ENCODE measurements at regions not wholly inside any gene's neighbourhood (a gene's known extent, or its start where the extent isn't known, plus 50 kb on each side); places are given as distances from the start of the nearest gene placed in this dataset.

DNA sequence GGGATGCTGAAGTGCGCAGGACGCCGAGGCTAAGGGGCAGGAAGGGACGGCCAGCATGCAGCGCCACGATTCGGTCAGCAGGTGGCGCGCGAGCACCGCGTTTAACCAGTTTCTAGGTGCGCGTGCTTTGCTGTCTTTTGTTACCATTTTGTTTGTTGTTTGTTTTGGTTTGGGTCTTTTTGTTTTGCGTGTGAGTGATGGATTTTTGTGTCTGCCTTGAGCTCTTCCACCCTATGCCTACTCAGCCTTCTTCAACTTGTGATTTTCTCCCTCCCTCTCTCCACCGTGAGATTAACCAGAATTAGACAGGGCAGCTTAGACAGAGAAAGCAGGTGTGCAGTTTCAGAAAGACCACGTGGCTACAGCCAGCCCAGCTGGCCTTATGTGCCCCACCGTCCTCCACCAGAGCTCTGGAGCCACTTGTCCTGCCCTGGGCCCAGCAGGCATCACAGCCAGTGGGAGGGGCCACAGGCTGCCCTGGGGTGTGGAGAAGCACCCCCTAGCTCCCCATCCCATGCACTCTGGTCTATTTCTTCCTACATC, 180.2 kb downstream of the RNF144A start (continued):
- TF ChIP-seq, protein P1, sequence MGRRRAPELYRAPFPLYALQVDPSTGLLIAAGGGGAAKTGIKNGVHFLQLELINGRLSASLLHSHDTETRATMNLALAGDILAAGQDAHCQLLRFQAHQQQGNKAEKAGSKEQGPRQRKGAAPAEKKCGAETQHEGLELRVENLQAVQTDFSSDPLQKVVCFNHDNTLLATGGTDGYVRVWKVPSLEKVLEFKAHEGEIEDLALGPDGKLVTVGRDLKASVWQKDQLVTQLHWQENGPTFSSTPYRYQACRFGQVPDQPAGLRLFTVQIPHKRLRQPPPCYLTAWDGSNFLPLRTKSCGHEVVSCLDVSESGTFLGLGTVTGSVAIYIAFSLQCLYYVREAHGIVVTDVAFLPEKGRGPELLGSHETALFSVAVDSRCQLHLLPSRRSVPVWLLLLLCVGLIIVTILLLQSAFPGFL (CRISPR knock-in tag; IDR thresholded peaks at IDR 0.05) = no peak
- TF ChIP-seq HDGF (IDR thresholded peaks at IDR 0.05) (no peak), ZKSCAN3 (CRISPR knock-in tag; IDR thresholded peaks at IDR 0.05) (no peak), KAT2B (IDR thresholded peaks at IDR 0.05; ENCODE audit: low read depth, low read length) (no peak), SMARCA4 (IDR thresholded peaks at IDR 0.05) (no peak), ZNF184 (CRISPR knock-in tag; IDR thresholded peaks at IDR 0.05) (no peak), EP400 (IDR thresholded peaks at IDR 0.05) (no peak), ZFPM2 (CRISPR knock-in tag; IDR thresholded peaks at IDR 0.05) (no peak), HOXB6 (CRISPR knock-in tag; IDR thresholded peaks at IDR 0.05; ENCODE audit: borderline replicate concordance) (no peak), ZNF23 (CRISPR knock-in tag; IDR thresholded peaks at IDR 0.05) (no peak), SRF (CRISPR knock-in tag; IDR thresholded peaks at IDR 0.05) (0 out of 4 replicates have a peak, but pooled peaks of 1 of the 2 experiments have one; percentile 13), FUS (optimal IDR thresholded peaks at IDR 0.05; ENCODE audit: low read depth, low read length) (no peak), BCOR (IDR thresholded peaks at IDR 0.05) (peak; percentile 34; the same call in 1 of the 2 replicates), BDP1 (IDR thresholded peaks at IDR 0.05; ENCODE audit: insufficient read depth, insufficient read length) (no peak), CBFA2T2 (conservative IDR thresholded peaks at IDR 0.05) (no peak), KDM5B (IDR thresholded peaks at IDR 0.05; ENCODE audit: insufficient replicate concordance, low read depth, low read length) (no peak), RBFOX2 (IDR thresholded peaks at IDR 0.05; ENCODE audit: low read depth, low read length) (no peak), CBFA2T3 (IDR thresholded peaks at IDR 0.05) (no peak), SLC30A9 (CRISPR knock-in tag; IDR thresholded peaks at IDR 0.05) (no peak)
- TF ChIP-seq, protein P2, sequence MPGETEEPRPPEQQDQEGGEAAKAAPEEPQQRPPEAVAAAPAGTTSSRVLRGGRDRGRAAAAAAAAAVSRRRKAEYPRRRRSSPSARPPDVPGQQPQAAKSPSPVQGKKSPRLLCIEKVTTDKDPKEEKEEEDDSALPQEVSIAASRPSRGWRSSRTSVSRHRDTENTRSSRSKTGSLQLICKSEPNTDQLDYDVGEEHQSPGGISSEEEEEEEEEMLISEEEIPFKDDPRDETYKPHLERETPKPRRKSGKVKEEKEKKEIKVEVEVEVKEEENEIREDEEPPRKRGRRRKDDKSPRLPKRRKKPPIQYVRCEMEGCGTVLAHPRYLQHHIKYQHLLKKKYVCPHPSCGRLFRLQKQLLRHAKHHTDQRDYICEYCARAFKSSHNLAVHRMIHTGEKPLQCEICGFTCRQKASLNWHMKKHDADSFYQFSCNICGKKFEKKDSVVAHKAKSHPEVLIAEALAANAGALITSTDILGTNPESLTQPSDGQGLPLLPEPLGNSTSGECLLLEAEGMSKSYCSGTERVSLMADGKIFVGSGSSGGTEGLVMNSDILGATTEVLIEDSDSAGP (CRISPR knock-in tag; IDR thresholded peaks at IDR 0.05) = no peak
- TF ChIP-seq, protein P3, sequence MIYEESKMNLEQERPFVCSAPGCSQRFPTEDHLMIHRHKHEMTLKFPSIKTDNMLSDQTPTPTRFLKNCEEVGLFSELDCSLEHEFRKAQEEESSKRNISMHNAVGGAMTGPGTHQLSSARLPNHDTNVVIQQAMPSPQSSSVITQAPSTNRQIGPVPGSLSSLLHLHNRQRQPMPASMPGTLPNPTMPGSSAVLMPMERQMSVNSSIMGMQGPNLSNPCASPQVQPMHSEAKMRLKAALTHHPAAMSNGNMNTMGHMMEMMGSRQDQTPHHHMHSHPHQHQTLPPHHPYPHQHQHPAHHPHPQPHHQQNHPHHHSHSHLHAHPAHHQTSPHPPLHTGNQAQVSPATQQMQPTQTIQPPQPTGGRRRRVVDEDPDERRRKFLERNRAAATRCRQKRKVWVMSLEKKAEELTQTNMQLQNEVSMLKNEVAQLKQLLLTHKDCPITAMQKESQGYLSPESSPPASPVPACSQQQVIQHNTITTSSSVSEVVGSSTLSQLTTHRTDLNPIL (CRISPR knock-in tag; IDR thresholded peaks at IDR 0.05) = no peak

Measured in K562 (cell line).